ENCODE measurements at regions not wholly inside any gene's neighbourhood (a gene's known extent, or its start where the extent isn't known, plus 50 kb on each side); places are given as distances from the start of the nearest gene placed in this dataset.
"Not testable (repeated sequence)": the region's sequence is repeated elsewhere in the genome, so short reads cannot be mapped to it uniquely, and the experiment has no call there.

DNA sequence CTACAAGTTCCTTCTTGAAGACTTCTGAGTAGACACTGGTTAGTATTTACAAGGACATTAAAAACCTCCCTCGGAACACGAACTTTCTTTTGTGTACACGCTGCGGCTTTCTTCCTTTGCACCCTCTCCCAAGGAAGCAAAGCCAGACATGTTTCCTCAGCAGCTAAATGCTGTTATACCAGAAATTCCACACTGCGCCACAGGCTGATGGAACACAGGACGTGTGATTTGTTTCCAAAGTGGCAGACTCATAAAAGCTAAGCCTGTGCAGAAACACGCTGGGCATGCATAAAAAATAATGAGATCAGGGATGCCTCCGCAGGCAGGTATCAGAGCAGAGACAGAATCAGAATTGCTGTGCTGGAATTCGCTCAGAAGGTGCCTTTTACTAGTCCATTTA, 73.0 kb upstream of the RGPD5 start:
- H3K36me3 Mint-ChIP-seq (ENCODE audit: insufficient read depth, unreplicated experiment) = no peaks in the 10 kb centered on the region
- Histone ChIP-seq H3K4me3 (ENCODE audit: low read depth, low read length) (no peak overlapping the region), H3K27me3 (replicated peaks; ENCODE audit: control insufficient read depth, insufficient read depth, low read length) (no peaks in the 10 kb centered on the region), H3K9me3 (peaks cover 9% of the 10 kb centered on the region), H3K4me1 (peaks cover 15% of the 10 kb centered on the region), H3K36me3 (ENCODE audit: control insufficient read depth, insufficient read depth, low read length) (no peaks in the 10 kb centered on the region)
- H3K27ac Mint-ChIP-seq (ENCODE audit: unreplicated experiment) = no peak overlapping the region
- CTCF ChIA-PET = interaction anchor here (1.0 to 1.2 kb wide), 2 partner anchors 15 to 58 kb away, joined by 3 read pairs; no protein-coding TSS in a partner anchor
- no peak for DNase-seq
- peaks cover 6% of the 10 kb centered on the region for H3K9me3 Mint-ChIP-seq (ENCODE audit: unreplicated experiment)
- H3K4me3 Mint-ChIP-seq (ENCODE audit: unreplicated experiment) = no peak overlapping the region
- POLR2A ChIA-PET = no interaction called here
- H3K4me1 Mint-ChIP-seq (ENCODE audit: low read depth, unreplicated experiment) = peaks cover 15% of the 10 kb centered on the region
- H3K27me3 Mint-ChIP-seq (ENCODE audit: insufficient read depth, unreplicated experiment) = no peaks in the 10 kb centered on the region
- BruUV-seq (replicated peaks) = no TSS peak
- TF ChIP-seq, protein P1, sequence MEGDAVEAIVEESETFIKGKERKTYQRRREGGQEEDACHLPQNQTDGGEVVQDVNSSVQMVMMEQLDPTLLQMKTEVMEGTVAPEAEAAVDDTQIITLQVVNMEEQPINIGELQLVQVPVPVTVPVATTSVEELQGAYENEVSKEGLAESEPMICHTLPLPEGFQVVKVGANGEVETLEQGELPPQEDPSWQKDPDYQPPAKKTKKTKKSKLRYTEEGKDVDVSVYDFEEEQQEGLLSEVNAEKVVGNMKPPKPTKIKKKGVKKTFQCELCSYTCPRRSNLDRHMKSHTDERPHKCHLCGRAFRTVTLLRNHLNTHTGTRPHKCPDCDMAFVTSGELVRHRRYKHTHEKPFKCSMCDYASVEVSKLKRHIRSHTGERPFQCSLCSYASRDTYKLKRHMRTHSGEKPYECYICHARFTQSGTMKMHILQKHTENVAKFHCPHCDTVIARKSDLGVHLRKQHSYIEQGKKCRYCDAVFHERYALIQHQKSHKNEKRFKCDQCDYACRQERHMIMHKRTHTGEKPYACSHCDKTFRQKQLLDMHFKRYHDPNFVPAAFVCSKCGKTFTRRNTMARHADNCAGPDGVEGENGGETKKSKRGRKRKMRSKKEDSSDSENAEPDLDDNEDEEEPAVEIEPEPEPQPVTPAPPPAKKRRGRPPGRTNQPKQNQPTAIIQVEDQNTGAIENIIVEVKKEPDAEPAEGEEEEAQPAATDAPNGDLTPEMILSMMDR (IDR thresholded peaks at IDR 0.05; ENCODE audit: insufficient read depth in 1 of 2, low read depth in 1 of 2, low read length in 1 of 2, severe bottlenecking in 1 of 2, unreplicated experiment in 1 of 2) = no peak
- intact Hi-C loops (cut with micrococcal nuclease; ENCODE audit: unreplicated experiment) = no loop called here

DNA sequence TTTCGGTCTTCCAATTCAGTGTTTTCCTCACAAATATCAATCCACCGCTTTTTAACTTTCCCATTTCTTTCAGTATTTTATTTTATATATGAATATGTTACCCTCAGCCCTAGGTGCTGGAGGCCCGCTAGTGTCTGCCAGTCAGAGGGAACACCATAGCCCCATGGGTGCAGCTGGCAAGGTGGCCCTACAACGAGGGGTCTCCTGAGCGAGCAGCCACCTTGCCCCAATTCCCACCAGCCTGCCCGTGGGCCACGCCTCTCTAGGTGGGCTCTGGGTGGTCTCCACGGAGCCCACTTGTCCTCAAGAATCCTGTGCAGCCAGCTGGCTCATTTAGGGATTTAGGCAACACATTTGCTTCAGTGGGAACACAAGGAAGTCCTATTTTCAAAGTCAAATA, 72.5 kb upstream of the RGPD5 start:
- Mint-ChIP-seq H3K27me3 (ENCODE audit: insufficient read depth, unreplicated experiment) (no peaks in the 10 kb centered on the region), H3K4me1 (ENCODE audit: low read depth, unreplicated experiment) (peaks cover 13% of the 10 kb centered on the region), H3K27ac (ENCODE audit: unreplicated experiment) (no peak overlapping the region), H3K4me3 (ENCODE audit: unreplicated experiment) (no peak overlapping the region), H3K36me3 (ENCODE audit: insufficient read depth, unreplicated experiment) (no peaks in the 10 kb centered on the region), H3K9me3 (ENCODE audit: unreplicated experiment) (peaks cover 6% of the 10 kb centered on the region)
- H3K36me3 ChIP-seq (ENCODE audit: control insufficient read depth, insufficient read depth, low read length) = no peaks in the 10 kb centered on the region
- intact Hi-C loops (cut with micrococcal nuclease; ENCODE audit: unreplicated experiment) = no loop called here
- BruUV-seq (replicated peaks) = no TSS peak
- ChIA-PET CTCF (no interaction called here), POLR2A (no interaction called here)
- TF ChIP-seq, protein P1 (IDR thresholded peaks at IDR 0.05; ENCODE audit: insufficient read depth in 1 of 2, low read depth in 1 of 2, low read length in 1 of 2, severe bottlenecking in 1 of 2, unreplicated experiment in 1 of 2) = no peak
- H3K4me3 ChIP-seq (ENCODE audit: low read depth, low read length) = no peak overlapping the region
- no peaks in the 10 kb centered on the region for H3K27me3 ChIP-seq (replicated peaks; ENCODE audit: control insufficient read depth, insufficient read depth, low read length)
- peaks cover 10% of the 10 kb centered on the region for H3K4me1 ChIP-seq
- peaks cover 9% of the 10 kb centered on the region for H3K9me3 ChIP-seq
- DNase-seq = peak in 1 of 2 experiments; percentile 20

DNA sequence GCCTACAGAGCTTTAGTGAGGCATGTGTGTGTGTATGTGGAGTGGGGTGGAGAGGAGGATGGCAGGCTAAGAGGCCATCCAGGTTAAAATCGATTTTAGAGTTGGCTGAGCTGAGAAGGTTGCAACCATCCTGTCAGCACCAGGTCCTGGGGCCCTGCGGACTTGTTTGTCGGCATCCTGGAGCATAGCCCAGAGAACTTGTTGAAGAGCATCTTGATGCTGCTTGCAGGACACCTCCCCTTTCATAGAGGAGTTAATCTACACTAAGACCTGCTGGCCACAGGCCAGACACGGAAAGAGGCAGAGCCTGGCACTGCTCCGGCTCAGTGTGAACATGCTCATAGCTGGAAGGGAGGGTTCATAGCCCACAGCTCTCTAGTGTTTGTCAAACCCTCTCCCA, 72.1 kb upstream of the RGPD5 start:
- Histone ChIP-seq H3K4me3 (ENCODE audit: low read depth, low read length) (no peak overlapping the region), H3K36me3 (ENCODE audit: control insufficient read depth, insufficient read depth, low read length) (no peaks in the 10 kb centered on the region), H3K27me3 (replicated peaks; ENCODE audit: control insufficient read depth, insufficient read depth, low read length) (no peaks in the 10 kb centered on the region), H3K4me1 (peaks cover 6% of the 10 kb centered on the region; the same call in 1 of the 2 replicates), H3K9me3 (peaks cover 9% of the 10 kb centered on the region)
- TF ChIP-seq, protein P1 (IDR thresholded peaks at IDR 0.05; ENCODE audit: insufficient read depth in 1 of 2, low read depth in 1 of 2, low read length in 1 of 2, severe bottlenecking in 1 of 2, unreplicated experiment in 1 of 2) = no peak
- Mint-ChIP-seq H3K9me3 (ENCODE audit: unreplicated experiment) (peaks cover 6% of the 10 kb centered on the region), H3K4me1 (ENCODE audit: low read depth, unreplicated experiment) (peaks cover 9% of the 10 kb centered on the region), H3K4me3 (ENCODE audit: unreplicated experiment) (no peak overlapping the region), H3K36me3 (ENCODE audit: insufficient read depth, unreplicated experiment) (no peaks in the 10 kb centered on the region), H3K27me3 (ENCODE audit: insufficient read depth, unreplicated experiment) (no peaks in the 10 kb centered on the region), H3K27ac (ENCODE audit: unreplicated experiment) (no peak overlapping the region)
- ChIA-PET POLR2A (no interaction called here), CTCF (no interaction called here)
- intact Hi-C loops (cut with micrococcal nuclease; ENCODE audit: unreplicated experiment) = no loop called here
- no peak for DNase-seq
- BruUV-seq (replicated peaks) = no TSS peak

- POLR2A ChIA-PET; H3K36me3 ChIP-seq (ENCODE audit: control insufficient read depth, insufficient read depth, low read length); DNase-seq; H3K4me1 Mint-ChIP-seq (ENCODE audit: low read depth, unreplicated experiment); H3K27ac Mint-ChIP-seq (ENCODE audit: unreplicated experiment); H3K4me1 ChIP-seq; CTCF ChIA-PET; H3K4me3 Mint-ChIP-seq (ENCODE audit: unreplicated experiment); H3K9me3 ChIP-seq; H3K9me3 Mint-ChIP-seq (ENCODE audit: unreplicated experiment); intact Hi-C loops (cut with micrococcal nuclease; ENCODE audit: unreplicated experiment); H3K4me3 ChIP-seq (ENCODE audit: low read depth, low read length); H3K27me3 ChIP-seq (replicated peaks; ENCODE audit: control insufficient read depth, insufficient read depth, low read length); BruUV-seq (replicated peaks); H3K36me3 Mint-ChIP-seq (ENCODE audit: insufficient read depth, unreplicated experiment); H3K27me3 Mint-ChIP-seq (ENCODE audit: insufficient read depth, unreplicated experiment): not testable (repeated sequence)
These were observed 71.5 kb upstream of the RGPD5 start for GRCh38 chr2:109722640-109723039.

GRCh38 chr2:109723153-109723552, 71.0 kb upstream of the RGPD5 start:
- H3K36me3 ChIP-seq (ENCODE audit: control insufficient read depth, insufficient read depth, low read length); POLR2A ChIA-PET; BruUV-seq (replicated peaks); H3K9me3 Mint-ChIP-seq (ENCODE audit: unreplicated experiment); H3K4me3 Mint-ChIP-seq (ENCODE audit: unreplicated experiment); H3K27me3 Mint-ChIP-seq (ENCODE audit: insufficient read depth, unreplicated experiment); DNase-seq; H3K4me1 ChIP-seq; CTCF ChIA-PET; H3K27me3 ChIP-seq (replicated peaks; ENCODE audit: control insufficient read depth, insufficient read depth, low read length); H3K9me3 ChIP-seq; intact Hi-C loops (cut with micrococcal nuclease; ENCODE audit: unreplicated experiment); H3K4me3 ChIP-seq (ENCODE audit: low read depth, low read length); H3K36me3 Mint-ChIP-seq (ENCODE audit: insufficient read depth, unreplicated experiment); H3K27ac Mint-ChIP-seq (ENCODE audit: unreplicated experiment); H3K4me1 Mint-ChIP-seq (ENCODE audit: low read depth, unreplicated experiment): not testable (repeated sequence)
